Nephron progenitor cell (in vitro differentiated cells): ENCODE measurements at regions not wholly inside any gene's neighbourhood (a gene's known extent, or its start where the extent isn't known, plus 50 kb on each side); places are given as distances from the start of the nearest gene placed in this dataset.
"Not testable (repeated sequence)": the region's sequence is repeated elsewhere in the genome, so short reads cannot be mapped to it uniquely, and the experiment has no call there.

Source experiments
- DNase-seq: peaks from one replicate; pipeline ENCODE4 v3.0.0; 2021
- H3K27ac Mint-ChIP-seq: 2 replicates; pipeline ENCODE4 v1.8.0; 2021; ENCODE audit warnings: mild to moderate bottlenecking, moderate library complexity, mixed read lengths
- H3K27me3 Mint-ChIP-seq: 2 replicates; pipeline ENCODE4 v1.8.0; 2021; ENCODE audit warnings: mild to moderate bottlenecking, low read depth, mixed read lengths; ENCODE audit not compliant: poor library complexity
- H3K36me3 Mint-ChIP-seq: 2 replicates; pipeline ENCODE4 v1.8.0; 2021; ENCODE audit warnings: low read depth, mixed read lengths
- H3K4me1 Mint-ChIP-seq: 2 replicates; pipeline ENCODE4 v1.8.0; 2021; ENCODE audit warnings: mixed read lengths
- H3K4me3 Mint-ChIP-seq: 2 replicates; pipeline ENCODE4 v1.8.0; 2021; ENCODE audit warnings: mild to moderate bottlenecking, moderate library complexity, mixed read lengths
- H3K9me3 Mint-ChIP-seq: 2 replicates; pipeline ENCODE4 v1.8.0; 2021; ENCODE audit warnings: mild to moderate bottlenecking, moderate library complexity, mixed read lengths
- TF ChIP-seq, protein P1 (sequence below): fragments of 200-600 bp; sonication (generic); IDR thresholded peaks from 2 replicates; pipeline ENCODE4 v1.5.0; 2021; ENCODE audit warnings: antibody characterized with exemption

DNA sequence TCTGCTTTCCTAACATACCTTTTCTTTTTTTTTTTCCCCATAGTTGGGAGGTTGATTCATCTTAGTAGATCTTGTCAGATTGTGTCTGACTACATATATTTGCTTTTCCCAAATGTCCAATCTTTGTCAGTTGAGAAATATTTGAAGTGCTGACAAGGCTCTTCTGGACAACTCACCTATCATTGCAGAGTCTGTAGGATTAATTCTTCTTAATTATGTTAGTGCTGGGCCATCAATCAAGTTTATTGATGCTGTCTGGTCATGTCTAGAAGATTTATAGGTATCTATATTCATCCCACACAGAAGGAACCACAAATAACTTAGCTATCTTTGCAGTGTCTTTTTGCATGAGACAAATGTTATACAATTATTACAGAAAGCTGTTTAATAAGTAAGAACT, 310.6 kb downstream of the ACTR3B start:
- DNase-seq: no peak
- no peak overlapping the region for H3K4me3 Mint-ChIP-seq
- H3K9me3 Mint-ChIP-seq: no peaks in the 10 kb centered on the region
- H3K27me3 Mint-ChIP-seq: peaks cover 4% of the 10 kb centered on the region
- H3K4me1 Mint-ChIP-seq: peaks cover 12% of the 10 kb centered on the region
- H3K36me3 Mint-ChIP-seq: no peaks in the 10 kb centered on the region
- no peak overlapping the region for H3K27ac Mint-ChIP-seq
- TF ChIP-seq, protein P1, sequence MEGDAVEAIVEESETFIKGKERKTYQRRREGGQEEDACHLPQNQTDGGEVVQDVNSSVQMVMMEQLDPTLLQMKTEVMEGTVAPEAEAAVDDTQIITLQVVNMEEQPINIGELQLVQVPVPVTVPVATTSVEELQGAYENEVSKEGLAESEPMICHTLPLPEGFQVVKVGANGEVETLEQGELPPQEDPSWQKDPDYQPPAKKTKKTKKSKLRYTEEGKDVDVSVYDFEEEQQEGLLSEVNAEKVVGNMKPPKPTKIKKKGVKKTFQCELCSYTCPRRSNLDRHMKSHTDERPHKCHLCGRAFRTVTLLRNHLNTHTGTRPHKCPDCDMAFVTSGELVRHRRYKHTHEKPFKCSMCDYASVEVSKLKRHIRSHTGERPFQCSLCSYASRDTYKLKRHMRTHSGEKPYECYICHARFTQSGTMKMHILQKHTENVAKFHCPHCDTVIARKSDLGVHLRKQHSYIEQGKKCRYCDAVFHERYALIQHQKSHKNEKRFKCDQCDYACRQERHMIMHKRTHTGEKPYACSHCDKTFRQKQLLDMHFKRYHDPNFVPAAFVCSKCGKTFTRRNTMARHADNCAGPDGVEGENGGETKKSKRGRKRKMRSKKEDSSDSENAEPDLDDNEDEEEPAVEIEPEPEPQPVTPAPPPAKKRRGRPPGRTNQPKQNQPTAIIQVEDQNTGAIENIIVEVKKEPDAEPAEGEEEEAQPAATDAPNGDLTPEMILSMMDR: no peak

DNA sequence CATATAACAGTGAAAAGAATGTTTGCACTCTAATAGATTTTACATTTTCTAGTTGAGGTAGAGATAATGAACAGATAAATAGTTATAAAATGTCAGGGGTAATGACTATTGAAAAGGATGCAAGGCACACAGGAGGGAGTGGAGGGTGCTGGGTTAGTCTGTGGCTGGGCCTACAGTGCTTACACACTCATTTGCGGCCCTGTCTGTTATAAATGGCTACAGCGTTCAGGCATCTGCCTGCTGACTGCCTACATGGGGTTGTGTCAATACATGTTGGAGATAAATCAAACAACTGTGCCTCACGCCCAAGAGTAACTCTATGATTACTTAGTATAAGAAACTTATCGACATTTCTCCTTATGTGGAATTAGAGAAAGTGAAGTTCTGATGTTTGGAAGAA, 313.3 kb downstream of the ACTR3B start:
- TF ChIP-seq, protein P1: no peak
- H3K27ac Mint-ChIP-seq: no peak overlapping the region

DNA sequence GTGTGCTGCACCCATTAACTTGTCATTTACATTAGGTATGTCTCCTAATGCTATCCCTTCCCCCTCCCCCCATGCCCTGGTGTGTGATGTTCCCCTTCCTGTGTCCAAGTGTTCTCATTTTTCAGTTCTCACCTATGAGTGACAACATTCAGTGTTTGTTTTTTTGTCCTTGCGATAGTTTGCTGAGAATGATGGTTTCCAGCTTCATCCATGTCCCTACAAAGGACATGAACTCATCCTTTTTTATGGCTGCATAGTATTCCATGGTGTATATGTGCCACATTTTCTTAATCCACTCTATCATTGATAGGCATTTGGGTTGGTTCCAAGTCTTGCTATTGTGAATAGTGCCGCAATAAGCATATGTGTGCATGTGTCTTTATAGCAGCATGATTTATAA, 316.7 kb downstream of the ACTR3B start:
- DNase-seq, H3K36me3 Mint-ChIP-seq, H3K4me3 Mint-ChIP-seq, H3K27ac Mint-ChIP-seq, H3K9me3 Mint-ChIP-seq, H3K27me3 Mint-ChIP-seq: not testable (repeated sequence)
- peaks cover 20% of the 10 kb centered on the region for H3K4me1 Mint-ChIP-seq

More for the DNA sequence above, 313.3 kb downstream of the ACTR3B start:
- Mint-ChIP-seq H3K9me3 (no peaks in the 10 kb centered on the region), H3K27me3 (peaks cover 7% of the 10 kb centered on the region), H3K4me1 (peaks cover 12% of the 10 kb centered on the region), H3K4me3 (no peak overlapping the region), H3K36me3 (no peaks in the 10 kb centered on the region)
- no peak for DNase-seq

DNA sequence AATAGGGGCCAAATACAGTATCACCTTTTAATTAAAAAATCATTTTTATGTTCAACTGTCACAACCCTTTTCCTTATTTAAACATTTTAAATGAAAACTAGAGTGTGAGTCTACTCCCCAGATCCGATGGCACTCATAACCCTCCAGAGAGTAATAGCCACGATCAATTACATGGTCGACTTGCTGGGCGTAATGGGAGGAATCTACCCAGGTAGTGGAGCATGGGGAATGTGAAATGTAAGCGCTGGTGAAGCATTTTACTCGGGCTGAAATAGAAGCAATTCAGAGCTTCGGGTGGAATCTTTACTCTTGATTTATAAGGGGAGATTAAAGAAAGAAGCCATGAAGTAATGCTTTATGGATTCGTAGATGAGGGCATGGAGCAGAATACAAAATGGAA, 321.9 kb downstream of the ACTR3B start:
- Mint-ChIP-seq H3K4me1 (peaks cover 53% of the 10 kb centered on the region), H3K9me3 (peaks cover 7% of the 10 kb centered on the region), H3K4me3 (no peak overlapping the region), H3K27ac (no peak overlapping the region), H3K27me3 (peaks cover 7% of the 10 kb centered on the region), H3K36me3 (no peaks in the 10 kb centered on the region)
- TF ChIP-seq, protein P1: no peak
- DNase-seq: no peak

DNA sequence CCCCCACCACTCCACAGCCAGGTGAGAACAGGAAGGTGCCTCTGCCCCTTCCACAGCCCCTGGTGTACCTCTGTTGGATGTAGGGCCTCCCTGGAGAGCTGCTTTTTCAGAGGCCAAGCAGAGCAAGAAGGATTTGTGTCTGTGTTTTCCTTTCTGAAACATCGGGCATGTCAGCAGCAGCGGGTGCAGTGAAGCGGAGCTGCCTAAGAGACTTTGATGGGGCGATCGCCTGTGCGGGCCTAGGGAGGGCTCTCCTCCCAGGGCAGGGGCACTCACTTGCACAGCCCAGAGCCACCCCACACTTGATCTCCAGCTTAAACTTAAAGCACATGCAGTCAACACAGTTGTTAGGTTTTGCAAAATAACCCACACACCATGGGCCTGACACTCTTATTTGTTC, 324.7 kb downstream of the ACTR3B start:
- peak overlapping the region; percentile 57 for H3K27ac Mint-ChIP-seq
- TF ChIP-seq, protein P1: no peak
- DNase-seq: peak; percentile 33
- no peaks in the 10 kb centered on the region for H3K36me3 Mint-ChIP-seq
- peaks cover 7% of the 10 kb centered on the region for H3K27me3 Mint-ChIP-seq
- peaks cover 53% of the 10 kb centered on the region for H3K4me1 Mint-ChIP-seq
- H3K4me3 Mint-ChIP-seq: no peak overlapping the region
- H3K9me3 Mint-ChIP-seq: peaks cover 7% of the 10 kb centered on the region

DNA sequence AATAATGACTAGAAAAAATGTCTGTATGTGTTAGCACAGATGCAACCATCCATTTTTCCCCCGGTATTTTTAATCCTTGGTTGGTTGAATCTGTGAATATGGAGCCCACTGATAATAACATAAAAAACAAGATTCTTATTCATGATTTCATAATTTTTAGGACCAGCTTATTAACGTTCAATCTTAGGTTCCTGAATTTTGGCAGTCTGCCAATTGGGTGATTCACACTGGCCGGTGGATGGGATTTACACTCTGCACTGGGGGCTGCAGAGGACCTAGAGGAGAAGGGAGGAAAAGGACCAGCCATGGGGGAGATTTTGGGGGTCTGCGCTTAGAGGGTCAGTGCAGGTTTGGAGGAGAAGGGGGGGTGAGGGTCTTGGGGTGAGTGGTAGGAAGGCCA, 327.9 kb downstream of the ACTR3B start:
- H3K4me3 Mint-ChIP-seq: no peak overlapping the region
- H3K27ac Mint-ChIP-seq: no peak overlapping the region
- DNase-seq: no peak
- no peaks in the 10 kb centered on the region for H3K9me3 Mint-ChIP-seq
- TF ChIP-seq, protein P1: no peak
- peaks cover 33% of the 10 kb centered on the region for H3K4me1 Mint-ChIP-seq
- peaks cover 8% of the 10 kb centered on the region for H3K27me3 Mint-ChIP-seq
- H3K36me3 Mint-ChIP-seq: no peaks in the 10 kb centered on the region
